ENCODE measurements at regions not wholly inside any gene's neighbourhood (a gene's known extent, or its start where the extent isn't known, plus 50 kb on each side); places are given as distances from the start of the nearest gene placed in this dataset.
"Not testable (repeated sequence)": the region's sequence is repeated elsewhere in the genome, so short reads cannot be mapped to it uniquely, and the experiment has no call there.

DNA sequence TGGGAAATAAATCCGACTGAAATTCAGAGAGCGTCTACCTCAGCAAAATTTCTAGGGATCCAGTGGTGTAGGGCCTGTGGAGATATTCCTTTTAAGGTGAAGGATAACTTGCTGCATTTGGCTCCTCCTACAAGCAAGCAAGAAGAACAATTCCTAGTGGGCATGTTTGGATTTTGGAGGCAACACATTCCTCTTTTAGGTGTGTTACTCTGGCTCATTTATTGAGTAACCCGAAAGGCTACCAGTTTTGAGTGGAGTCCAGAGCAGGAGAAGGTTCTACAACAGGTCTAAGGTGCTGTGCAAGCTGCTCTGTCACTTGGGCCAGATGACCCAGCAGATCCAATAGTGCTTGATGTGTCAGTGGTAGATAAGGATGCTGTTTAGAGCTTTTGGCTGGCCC lies 862.4 kb upstream of the CDH9 start:
- TF ChIP-seq Cebpa-rat (IDR thresholded peaks at IDR 0.05) = no peak
- no peaks in the 10 kb centered on the region for H3K9me3 ChIP-seq
- no peaks in the 10 kb centered on the region for H3K36me3 ChIP-seq
- H3K9ac ChIP-seq = no peak overlapping the region
- H4K20me1 ChIP-seq = no peaks in the 10 kb centered on the region
- H3K4me2 ChIP-seq = no peak overlapping the region
- H3K27me3 ChIP-seq = no peaks in the 10 kb centered on the region
- H3K27ac ChIP-seq = no peak overlapping the region
- H3K4me1 ChIP-seq = no peaks in the 10 kb centered on the region
- H3K4me3 ChIP-seq = no peak overlapping the region

DNA sequence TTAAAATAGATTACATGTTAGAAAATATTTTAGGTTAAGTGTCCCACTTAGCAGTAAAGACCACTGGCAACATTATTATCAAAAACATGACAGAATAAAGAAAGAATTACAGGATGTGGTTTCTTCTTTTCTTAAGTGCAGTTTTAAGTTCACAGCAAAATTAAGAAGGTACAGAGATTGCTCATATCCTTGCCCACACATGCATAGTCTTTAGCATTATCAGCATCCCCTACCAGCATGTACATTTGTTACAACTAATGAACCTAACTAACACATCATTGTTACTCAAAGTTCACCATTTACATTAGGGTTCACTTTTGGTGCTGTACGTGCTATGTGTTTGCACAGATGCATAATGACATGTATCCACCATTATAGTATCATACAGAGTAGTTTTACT lies 837.7 kb upstream of the CDH9 start:
- no peaks in the 10 kb centered on the region for H3K4me1 ChIP-seq
- no peak overlapping the region for H3K4me2 ChIP-seq
- no peak overlapping the region for H3K9ac ChIP-seq
- no peaks in the 10 kb centered on the region for H4K20me1 ChIP-seq
- no peaks in the 10 kb centered on the region for H3K9me3 ChIP-seq
- no peaks in the 10 kb centered on the region for H3K27me3 ChIP-seq
- H3K36me3 ChIP-seq = no peaks in the 10 kb centered on the region
- TF ChIP-seq Cebpa-rat (IDR thresholded peaks at IDR 0.05) = no peak
- H3K27ac ChIP-seq = no peak overlapping the region
- no peak overlapping the region for H3K4me3 ChIP-seq

DNA sequence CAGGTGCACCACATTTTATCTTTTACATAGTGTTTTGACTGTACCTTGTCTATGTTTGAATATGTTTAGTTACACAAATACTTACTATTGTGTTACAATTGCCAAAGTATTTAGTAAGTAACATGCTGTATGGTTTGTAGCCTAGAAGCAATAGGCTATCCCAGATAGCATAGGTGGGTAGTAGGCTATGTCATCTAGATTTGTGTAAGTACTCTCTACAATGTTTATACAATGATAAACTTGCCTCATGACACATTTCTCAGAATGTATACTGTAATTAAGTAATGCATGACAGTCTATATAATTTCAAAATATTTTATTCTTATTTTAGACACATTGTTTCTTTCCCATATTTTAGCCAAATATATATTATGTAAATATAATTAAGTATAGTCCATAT lies 836.8 kb upstream of the CDH9 start:
- no peaks in the 10 kb centered on the region for H4K20me1 ChIP-seq
- H3K4me2 ChIP-seq = no peak overlapping the region
- no peak overlapping the region for H3K9ac ChIP-seq
- H3K9me3 ChIP-seq = no peaks in the 10 kb centered on the region
- H3K4me1 ChIP-seq = no peaks in the 10 kb centered on the region
- no peak overlapping the region for H3K4me3 ChIP-seq
- no peak for TF ChIP-seq Cebpa-rat (IDR thresholded peaks at IDR 0.05)
- H3K36me3 ChIP-seq = no peaks in the 10 kb centered on the region
- H3K27ac ChIP-seq = no peak overlapping the region
- no peaks in the 10 kb centered on the region for H3K27me3 ChIP-seq

DNA sequence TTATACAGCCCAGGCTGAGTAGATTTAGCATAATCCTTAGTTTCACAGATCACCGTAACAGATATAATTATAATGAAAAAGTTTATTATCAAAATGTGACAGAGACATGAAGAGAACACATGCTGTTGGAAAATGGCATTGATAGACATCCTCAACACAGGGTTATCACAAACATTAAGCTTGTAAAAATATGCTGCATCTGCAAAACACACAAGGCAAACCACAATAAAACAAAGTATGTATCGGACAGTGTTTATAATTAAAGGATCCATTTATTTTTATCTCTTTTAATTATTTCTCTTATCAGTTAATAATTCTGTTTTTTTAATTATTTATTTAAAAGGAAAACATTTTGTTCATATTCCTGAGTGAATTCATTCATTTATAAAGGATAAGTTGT lies 829.9 kb upstream of the CDH9 start:
- Histone ChIP-seq H3K27ac (no peak overlapping the region), H3K4me3 (no peak overlapping the region), H3K4me2 (no peak overlapping the region), H3K4me1 (no peaks in the 10 kb centered on the region), H3K36me3 (no peaks in the 10 kb centered on the region), H3K27me3 (no peaks in the 10 kb centered on the region), H4K20me1 (no peaks in the 10 kb centered on the region), H3K9me3 (no peaks in the 10 kb centered on the region), H3K9ac (no peak overlapping the region)
- no peak for TF ChIP-seq Cebpa-rat (IDR thresholded peaks at IDR 0.05)

DNA sequence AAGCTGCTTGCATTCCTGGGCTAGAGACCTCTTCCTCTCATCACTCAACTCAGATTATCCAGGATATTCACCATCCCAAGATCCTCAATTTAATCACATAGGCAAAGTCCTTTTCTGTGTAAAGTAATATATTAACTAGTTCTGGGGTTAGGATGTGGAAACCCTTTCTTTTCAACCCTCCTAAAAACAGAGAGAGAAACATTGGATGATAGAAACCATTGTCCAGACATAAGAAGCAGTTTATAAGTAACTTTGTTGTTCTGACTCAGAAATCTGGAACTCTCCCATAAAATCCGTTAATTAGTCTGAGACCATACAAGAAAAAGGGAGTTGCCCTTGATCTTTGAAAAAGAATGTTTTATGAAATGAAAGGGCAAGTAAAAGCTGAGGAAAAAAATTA lies 817.1 kb upstream of the CDH9 start:
- no peaks in the 10 kb centered on the region for H3K27me3 ChIP-seq
- no peak overlapping the region for H3K4me2 ChIP-seq
- H4K20me1 ChIP-seq = no peaks in the 10 kb centered on the region
- H3K9me3 ChIP-seq = peaks cover 3% of the 10 kb centered on the region; the same call in 1 of the 2 replicates
- H3K9ac ChIP-seq = no peak overlapping the region
- TF ChIP-seq Cebpa-rat (IDR thresholded peaks at IDR 0.05) = no peak
- no peak overlapping the region for H3K4me3 ChIP-seq
- no peak overlapping the region for H3K27ac ChIP-seq
- H3K36me3 ChIP-seq = no peaks in the 10 kb centered on the region
- no peaks in the 10 kb centered on the region for H3K4me1 ChIP-seq

DNA sequence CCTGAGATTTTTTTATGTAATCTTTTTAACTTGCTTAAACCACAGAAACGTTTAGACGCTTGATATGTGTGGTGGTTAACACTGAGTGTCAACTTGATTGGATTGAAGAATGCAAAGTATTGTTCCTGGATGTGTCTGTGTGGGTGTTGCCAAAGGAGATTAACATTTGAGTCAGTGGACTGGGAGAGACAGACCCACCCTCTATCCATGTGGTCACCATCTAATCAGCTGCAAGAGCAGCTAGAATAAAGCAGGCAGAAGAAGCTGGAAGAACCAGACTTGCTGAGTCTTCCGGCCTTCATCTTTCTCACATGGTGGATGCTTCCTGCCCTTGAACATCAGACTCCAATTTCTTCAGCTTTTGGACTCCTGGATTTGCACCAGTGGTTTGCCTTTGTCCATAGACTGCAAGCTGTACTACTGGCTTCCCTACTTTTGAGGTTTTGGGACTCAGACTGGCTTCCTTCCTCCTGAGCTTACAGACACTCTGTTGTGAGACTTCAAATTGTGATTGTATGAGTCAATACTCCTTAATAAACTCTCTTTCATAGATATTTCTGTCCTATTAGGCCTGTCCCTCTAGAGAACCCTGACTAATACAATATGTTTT lies 816.0 kb upstream of the CDH9 start:
- H3K9me3 ChIP-seq = no peaks in the 10 kb centered on the region
- H3K4me1 ChIP-seq = no peaks in the 10 kb centered on the region
- no peaks in the 10 kb centered on the region for H4K20me1 ChIP-seq
- no peak overlapping the region for H3K4me3 ChIP-seq
- no peaks in the 10 kb centered on the region for H3K36me3 ChIP-seq
- H3K27ac ChIP-seq = no peak overlapping the region
- no peak overlapping the region for H3K9ac ChIP-seq
- H3K27me3 ChIP-seq = no peaks in the 10 kb centered on the region
- TF ChIP-seq Cebpa-rat (IDR thresholded peaks at IDR 0.05) = no peak
- H3K4me2 ChIP-seq = no peak overlapping the region

DNA sequence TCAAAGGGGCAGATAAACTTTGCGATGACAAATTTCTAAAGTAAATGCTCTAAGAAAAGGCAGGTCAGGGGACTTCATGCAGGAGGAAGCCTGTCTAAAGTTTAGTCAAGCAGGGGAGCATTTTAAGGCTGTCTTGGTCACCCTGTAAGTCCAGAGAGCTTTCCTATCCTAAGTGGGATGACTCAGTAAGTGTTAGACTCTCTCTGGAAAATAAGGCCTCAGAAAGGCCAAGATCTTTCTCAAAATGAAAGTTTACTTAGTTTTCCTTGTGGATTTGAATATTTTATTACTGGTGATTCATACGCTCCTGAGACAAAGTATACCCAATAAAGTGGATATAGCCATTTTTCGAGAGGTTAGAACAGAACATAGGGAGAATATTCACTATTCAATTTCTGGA lies 806.9 kb upstream of the CDH9 start:
- no peak overlapping the region for H3K4me2 ChIP-seq
- no peak overlapping the region for H3K4me3 ChIP-seq
- H3K36me3 ChIP-seq = no peaks in the 10 kb centered on the region
- H3K27ac ChIP-seq = no peak overlapping the region
- H3K4me1 ChIP-seq = no peaks in the 10 kb centered on the region
- TF ChIP-seq Cebpa-rat (IDR thresholded peaks at IDR 0.05) = no peak
- H3K9ac ChIP-seq = no peak overlapping the region
- H4K20me1 ChIP-seq = no peaks in the 10 kb centered on the region
- no peaks in the 10 kb centered on the region for H3K9me3 ChIP-seq
- H3K27me3 ChIP-seq = no peaks in the 10 kb centered on the region

DNA sequence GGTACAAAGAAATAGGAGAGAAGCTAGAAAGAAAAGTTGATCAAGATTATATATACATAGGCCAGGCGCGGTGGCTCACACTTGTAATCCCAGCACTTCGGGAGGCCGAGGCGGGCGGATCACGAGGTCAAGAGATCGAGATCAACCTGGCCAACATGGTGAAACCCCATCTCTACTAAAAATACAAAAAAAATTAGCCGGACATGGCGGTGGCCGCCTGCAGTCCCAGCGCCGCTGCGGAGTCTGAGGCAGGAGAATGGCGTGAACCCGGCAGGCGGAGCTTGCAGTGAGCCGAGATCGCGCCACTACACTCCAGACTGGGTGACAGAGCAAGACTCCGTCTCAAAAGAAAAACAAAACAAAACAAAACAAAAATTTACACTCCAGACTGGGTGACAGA lies 798.3 kb upstream of the CDH9 start:
- not testable (repeated sequence) for H3K4me2 ChIP-seq, H3K36me3 ChIP-seq, H3K4me1 ChIP-seq, H3K27me3 ChIP-seq, H3K9ac ChIP-seq, H3K27ac ChIP-seq, H3K9me3 ChIP-seq, H3K4me3 ChIP-seq, H4K20me1 ChIP-seq

DNA sequence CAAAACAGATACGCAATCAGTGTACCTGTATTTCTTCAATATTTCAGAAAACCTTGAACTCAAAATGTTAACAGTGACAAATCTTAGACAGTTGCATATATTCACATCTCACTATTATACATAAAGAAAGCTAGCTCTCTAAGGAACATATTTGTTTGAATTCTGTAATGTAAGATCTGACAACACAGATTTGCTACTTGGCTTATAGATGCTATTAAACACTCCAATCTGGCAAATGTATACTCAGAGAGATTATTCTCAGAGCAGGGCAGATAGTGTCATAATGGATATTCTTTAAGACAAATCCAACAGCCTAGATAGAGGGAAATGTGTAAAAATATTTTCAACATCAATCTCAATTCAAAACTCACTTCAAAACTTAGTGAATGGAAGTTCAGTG lies 794.5 kb upstream of the CDH9 start:
- no peaks in the 10 kb centered on the region for H4K20me1 ChIP-seq
- no peak overlapping the region for H3K9ac ChIP-seq
- no peaks in the 10 kb centered on the region for H3K9me3 ChIP-seq

DNA sequence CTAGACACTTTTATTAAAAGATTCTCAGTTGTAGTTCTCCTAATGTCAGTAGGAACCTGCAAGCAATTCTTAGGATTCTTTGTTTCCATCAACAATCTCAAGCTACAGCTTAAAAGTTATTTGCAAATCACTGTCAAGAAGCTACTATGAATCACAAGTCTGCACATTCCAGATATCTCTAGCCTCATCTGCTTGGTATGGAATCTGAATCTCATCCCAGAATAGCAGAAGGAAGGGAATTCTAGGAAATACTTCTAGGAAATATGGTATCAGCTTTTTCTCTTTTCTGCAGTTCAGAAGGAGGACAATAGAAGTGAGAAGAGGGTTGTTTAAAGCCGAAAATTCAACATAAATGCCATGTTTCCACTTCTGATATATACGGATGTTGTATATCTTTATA lies 792.2 kb upstream of the CDH9 start:
- H4K20me1 ChIP-seq = no peaks in the 10 kb centered on the region
- no peaks in the 10 kb centered on the region for H3K9me3 ChIP-seq
- H3K36me3 ChIP-seq = no peaks in the 10 kb centered on the region
- no peak overlapping the region for H3K4me2 ChIP-seq
- H3K27me3 ChIP-seq = no peaks in the 10 kb centered on the region
- no peak overlapping the region for H3K27ac ChIP-seq
- no peak overlapping the region for H3K4me3 ChIP-seq
- TF ChIP-seq Cebpa-rat (IDR thresholded peaks at IDR 0.05) = no peak
- H3K9ac ChIP-seq = no peak overlapping the region
- H3K4me1 ChIP-seq = no peaks in the 10 kb centered on the region

More for the DNA sequence above, 794.5 kb upstream of the CDH9 start:
- Histone ChIP-seq H3K4me2 (no peak overlapping the region), H3K27ac (no peak overlapping the region), H3K4me1 (no peaks in the 10 kb centered on the region), H3K4me3 (no peak overlapping the region), H3K36me3 (no peaks in the 10 kb centered on the region), H3K27me3 (no peaks in the 10 kb centered on the region)
- no peak for TF ChIP-seq Cebpa-rat (IDR thresholded peaks at IDR 0.05)

DNA sequence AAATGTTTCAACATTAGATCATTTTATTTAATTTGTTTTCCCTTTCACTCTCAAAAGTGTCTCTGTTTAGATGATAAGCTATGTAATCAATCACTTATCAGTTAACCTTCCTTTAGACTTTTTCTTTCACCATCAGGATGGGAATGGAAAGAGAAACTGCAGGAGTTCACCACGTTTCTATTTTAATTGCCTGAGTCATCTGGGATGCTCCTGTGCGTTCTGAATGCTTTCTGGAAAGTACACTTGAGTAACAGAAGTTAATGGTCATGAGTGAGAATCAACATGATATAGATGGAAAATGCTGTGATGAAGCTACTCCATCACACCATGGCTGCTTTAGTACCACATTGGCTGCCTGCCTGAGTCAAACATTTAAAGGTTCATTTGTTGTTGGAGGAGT lies 783.3 kb upstream of the CDH9 start:
- no peak overlapping the region for H3K4me2 ChIP-seq
- TF ChIP-seq Cebpa-rat (IDR thresholded peaks at IDR 0.05) = no peak
- H3K4me1 ChIP-seq = no peaks in the 10 kb centered on the region

More for the DNA sequence above, 783.3 kb upstream of the CDH9 start:
- H3K4me3 ChIP-seq = no peak overlapping the region
- H3K36me3 ChIP-seq = no peaks in the 10 kb centered on the region
- no peak overlapping the region for H3K9ac ChIP-seq
- no peaks in the 10 kb centered on the region for H3K9me3 ChIP-seq
- no peak overlapping the region for H3K27ac ChIP-seq
- H4K20me1 ChIP-seq = no peaks in the 10 kb centered on the region
- no peaks in the 10 kb centered on the region for H3K27me3 ChIP-seq

Measured in BLaER1 (cell line).